ENCODE measurements at regions not wholly inside any gene's neighbourhood (a gene's known extent, or its start where the extent isn't known, plus 50 kb on each side); places are given as distances from the start of the nearest gene placed in this dataset.
"Not testable (repeated sequence)": the region's sequence is repeated elsewhere in the genome, so short reads cannot be mapped to it uniquely, and the experiment has no call there.

DNA sequence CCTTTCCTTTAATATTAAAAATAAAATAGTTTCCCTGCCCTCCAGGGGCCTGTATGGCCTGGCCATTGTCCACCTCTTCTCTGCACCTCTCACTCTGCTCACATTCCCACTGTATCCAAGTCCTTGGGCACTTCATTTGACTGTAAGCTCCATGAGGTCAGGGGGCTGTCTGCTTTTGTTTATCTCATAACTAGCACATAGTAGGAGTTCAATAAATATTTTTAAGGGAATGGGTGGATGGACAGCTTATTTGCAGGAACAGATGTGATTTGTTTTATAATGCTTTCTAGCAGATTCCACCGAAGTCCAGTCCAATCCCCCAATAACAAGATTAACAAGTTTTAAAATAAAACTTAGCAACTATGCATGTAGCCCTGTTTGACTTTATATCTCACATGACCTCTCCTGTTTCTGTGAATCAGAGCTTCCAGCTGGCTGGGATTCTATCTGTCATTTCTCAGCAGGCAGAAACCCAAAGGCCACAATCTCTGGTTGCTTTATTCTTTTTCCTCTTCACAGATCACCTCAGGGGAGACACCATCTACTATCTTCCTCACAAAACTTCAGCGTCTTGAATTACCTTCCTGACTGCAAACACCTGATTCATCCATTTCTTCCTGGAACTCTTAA, 123.0 kb upstream of the NR2F2 start:
- H3K4me3 ChIP-seq (ENCODE audit: low read depth, low read length) = no peak overlapping the region
- TF ChIP-seq, protein P1, sequence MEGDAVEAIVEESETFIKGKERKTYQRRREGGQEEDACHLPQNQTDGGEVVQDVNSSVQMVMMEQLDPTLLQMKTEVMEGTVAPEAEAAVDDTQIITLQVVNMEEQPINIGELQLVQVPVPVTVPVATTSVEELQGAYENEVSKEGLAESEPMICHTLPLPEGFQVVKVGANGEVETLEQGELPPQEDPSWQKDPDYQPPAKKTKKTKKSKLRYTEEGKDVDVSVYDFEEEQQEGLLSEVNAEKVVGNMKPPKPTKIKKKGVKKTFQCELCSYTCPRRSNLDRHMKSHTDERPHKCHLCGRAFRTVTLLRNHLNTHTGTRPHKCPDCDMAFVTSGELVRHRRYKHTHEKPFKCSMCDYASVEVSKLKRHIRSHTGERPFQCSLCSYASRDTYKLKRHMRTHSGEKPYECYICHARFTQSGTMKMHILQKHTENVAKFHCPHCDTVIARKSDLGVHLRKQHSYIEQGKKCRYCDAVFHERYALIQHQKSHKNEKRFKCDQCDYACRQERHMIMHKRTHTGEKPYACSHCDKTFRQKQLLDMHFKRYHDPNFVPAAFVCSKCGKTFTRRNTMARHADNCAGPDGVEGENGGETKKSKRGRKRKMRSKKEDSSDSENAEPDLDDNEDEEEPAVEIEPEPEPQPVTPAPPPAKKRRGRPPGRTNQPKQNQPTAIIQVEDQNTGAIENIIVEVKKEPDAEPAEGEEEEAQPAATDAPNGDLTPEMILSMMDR (IDR thresholded peaks at IDR 0.05; ENCODE audit: borderline replicate concordance, insufficient read depth, low read depth, low read length) = no peak

GRCh38 chr15:96209285-96209735, 121.2 kb upstream of the NR2F2 start:
- no peak overlapping the region for H3K4me3 ChIP-seq (ENCODE audit: low read depth, low read length)
- TF ChIP-seq, protein P1 (IDR thresholded peaks at IDR 0.05; ENCODE audit: borderline replicate concordance, insufficient read depth, low read depth, low read length) = no peak

DNA sequence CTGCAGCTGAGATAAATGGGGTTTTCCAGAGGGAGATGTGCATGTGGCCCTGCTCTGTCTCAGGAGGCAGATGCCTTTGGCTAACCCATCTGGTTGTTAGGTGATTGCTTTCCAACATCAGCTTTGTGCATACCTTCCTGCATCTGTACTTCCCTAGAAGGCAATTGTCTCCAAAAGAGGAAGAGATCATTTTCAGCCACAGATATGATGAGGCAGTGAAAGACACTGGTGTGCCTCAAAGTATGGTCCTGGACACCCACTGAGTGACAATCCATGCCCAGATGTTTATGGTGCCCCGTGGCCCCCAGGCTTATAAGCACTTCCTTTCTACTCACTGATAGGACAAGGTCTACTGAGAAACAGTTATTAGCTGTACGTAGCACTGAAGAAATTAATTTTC, 117.5 kb upstream of the NR2F2 start:
- H3K4me3 ChIP-seq (ENCODE audit: low read depth, low read length) = no peak overlapping the region
- TF ChIP-seq, protein P1 (IDR thresholded peaks at IDR 0.05; ENCODE audit: borderline replicate concordance, insufficient read depth, low read depth, low read length) = no peak

GRCh38 chr15:96213896-96214295, 116.6 kb upstream of the NR2F2 start:
- TF ChIP-seq, protein P1 (IDR thresholded peaks at IDR 0.05; ENCODE audit: borderline replicate concordance, insufficient read depth, low read depth, low read length) = no peak
- no peak overlapping the region for H3K4me3 ChIP-seq (ENCODE audit: low read depth, low read length)

DNA sequence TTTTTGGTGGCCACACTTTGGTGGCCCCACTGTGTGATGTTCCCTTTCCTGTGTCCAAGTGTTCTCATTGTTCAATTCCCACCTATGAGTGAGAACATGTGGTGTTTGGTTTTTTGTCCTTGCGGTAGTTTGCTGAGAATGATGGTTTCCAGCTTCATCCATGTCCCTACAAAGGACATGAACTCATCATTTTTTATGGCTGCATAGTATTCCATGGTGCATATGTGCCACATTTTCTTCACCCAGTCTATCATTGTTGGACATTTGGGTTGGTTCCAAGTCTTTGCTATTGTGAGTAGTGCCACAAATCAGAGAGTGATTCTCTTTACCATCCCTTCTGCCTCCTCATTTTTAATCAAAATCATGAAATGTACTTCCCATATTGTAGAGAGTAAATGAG, 114.0 kb upstream of the NR2F2 start:
- H3K4me3 ChIP-seq (ENCODE audit: low read depth, low read length) = not testable (repeated sequence)

DNA sequence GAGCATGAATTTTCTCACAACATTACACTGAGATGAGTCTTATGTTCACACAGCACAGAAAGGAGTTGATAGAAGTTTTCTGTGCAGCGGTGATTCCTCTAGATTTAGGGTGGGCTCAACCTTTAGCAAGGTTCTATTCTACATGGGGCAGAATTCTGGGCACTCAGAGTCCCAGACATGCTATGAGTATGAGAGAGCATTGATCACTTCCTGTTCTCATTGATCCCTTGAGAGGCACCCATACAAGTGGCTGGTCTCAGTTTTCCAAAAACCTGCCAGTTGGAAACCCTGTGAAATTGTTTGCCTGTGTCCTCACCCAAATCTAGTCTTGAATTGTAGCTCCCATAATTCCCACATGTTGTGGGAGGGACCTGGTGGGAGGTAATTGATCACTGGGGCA, 112.5 kb upstream of the NR2F2 start:
- TF ChIP-seq, protein P1 (IDR thresholded peaks at IDR 0.05; ENCODE audit: borderline replicate concordance, insufficient read depth, low read depth, low read length) = no peak
- H3K4me3 ChIP-seq (ENCODE audit: low read depth, low read length) = no peak overlapping the region

DNA sequence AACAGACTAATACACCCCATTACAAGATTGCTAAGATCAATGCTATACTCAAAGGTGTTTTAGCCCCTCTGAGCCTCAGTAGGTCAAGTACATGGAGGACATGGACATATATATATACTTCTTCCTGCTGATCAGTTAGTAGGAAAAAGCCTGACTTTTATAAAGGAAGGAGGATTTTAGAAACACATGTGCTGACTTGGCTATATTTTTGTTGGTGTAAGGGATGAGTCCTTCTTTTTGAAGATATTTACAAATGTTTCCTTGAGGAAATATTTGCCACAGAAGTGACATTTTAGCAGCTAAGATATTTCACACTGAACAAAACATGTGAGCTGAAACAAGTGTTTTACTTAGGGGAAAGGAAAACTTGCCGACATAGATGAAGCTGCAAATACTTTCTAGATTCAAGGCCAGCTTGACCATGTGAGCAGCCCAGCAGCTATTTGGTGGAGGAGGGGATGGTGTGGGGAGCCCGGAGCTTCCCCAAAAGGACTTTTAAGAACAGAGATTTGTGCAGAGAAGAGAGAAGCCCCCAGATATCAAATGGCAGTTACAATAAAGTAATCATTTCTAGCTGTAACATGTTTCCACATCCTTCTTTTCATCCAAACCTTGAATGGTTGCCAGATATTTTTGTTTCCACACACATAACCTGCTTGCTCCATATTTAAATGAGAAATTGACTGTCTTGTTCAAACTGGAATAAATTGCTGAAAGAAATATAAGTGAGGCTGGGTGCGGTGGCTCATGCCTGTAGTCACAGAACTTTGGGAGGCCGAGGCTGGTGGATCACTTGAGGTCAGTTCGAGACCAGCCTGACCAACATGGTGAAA, 111.7 kb upstream of the NR2F2 start:
- no peak overlapping the region for H3K4me3 ChIP-seq (ENCODE audit: low read depth, low read length)
- TF ChIP-seq, protein P1 (IDR thresholded peaks at IDR 0.05; ENCODE audit: borderline replicate concordance, insufficient read depth, low read depth, low read length) = no peak
